ES-I3 (cell line): ENCODE measurements at regions not wholly inside any gene's neighbourhood (a gene's known extent, or its start where the extent isn't known, plus 50 kb on each side); places are given as distances from the start of the nearest gene placed in this dataset.

Source experiments
- H3K36me3 ChIP-seq: 2 replicates; pipeline ENCODE4 v1.6.1; 2013; ENCODE audit warnings: mild to moderate bottlenecking, low read length, control low read depth, moderate library complexity; ENCODE audit not compliant: insufficient read depth
- H3K4me1 ChIP-seq: 2 replicates; pipeline ENCODE4 v1.6.1; 2013; ENCODE audit warnings: mild to moderate bottlenecking, control low read depth, low read length; ENCODE audit not compliant: insufficient read depth
- H3K9ac ChIP-seq: 2 replicates; pipeline ENCODE4 v1.6.1; 2013; ENCODE audit warnings: low read depth, mild to moderate bottlenecking, low read length, moderate library complexity
- H3K9me3 ChIP-seq: 2 replicates; pipeline ENCODE4 v1.6.1; 2013; ENCODE audit warnings: mild to moderate bottlenecking, low read length, moderate library complexity; ENCODE audit not compliant: control insufficient read depth, insufficient read depth

DNA sequence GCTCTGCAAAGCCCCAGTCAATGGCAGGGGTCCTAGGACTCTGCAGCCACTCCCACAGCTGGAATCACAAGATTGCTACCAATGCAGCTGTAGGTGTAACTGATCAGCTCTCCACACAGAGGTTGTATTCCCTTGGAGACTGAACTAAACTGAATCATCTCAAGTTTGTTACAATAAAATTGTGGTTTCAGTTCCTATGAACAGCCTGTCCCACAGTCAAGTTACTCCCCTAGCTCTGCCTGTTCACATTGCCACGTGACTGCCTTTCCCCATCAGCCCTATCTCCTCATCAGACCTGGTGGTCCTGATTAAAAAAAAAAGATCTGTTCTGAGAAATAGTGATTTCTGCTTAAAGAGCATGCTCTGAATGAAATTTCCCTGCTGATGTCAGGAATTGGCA is 287.9 kb upstream of the NBEA start:
- Histone ChIP-seq H3K9me3 (no peaks in the 10 kb centered on the region), H3K36me3 (no peaks in the 10 kb centered on the region), H3K9ac (no peak overlapping the region), H3K4me1 (no peaks in the 10 kb centered on the region)

DNA sequence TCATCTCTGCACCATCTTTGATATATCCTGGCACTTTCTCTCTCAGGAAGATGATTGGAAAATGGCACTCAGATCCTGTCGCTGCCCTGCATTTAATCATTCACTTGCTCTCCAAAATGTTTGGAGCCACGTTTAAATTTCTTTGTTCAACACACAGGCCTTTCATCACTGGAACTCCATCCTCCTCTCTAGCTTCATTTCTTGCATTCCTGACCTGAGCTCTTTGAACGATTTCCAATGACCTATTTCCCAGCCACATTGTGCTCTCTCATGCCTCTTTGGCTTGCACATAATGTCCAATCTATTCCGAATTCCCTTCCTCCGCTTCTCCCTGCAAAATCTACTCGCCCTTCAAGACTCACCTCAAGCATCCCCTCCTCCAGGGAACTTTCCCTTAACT is 287.4 kb upstream of the NBEA start:
- no peaks in the 10 kb centered on the region for H3K9me3 ChIP-seq
- H3K4me1 ChIP-seq = no peaks in the 10 kb centered on the region
- no peak overlapping the region for H3K9ac ChIP-seq
- H3K36me3 ChIP-seq = no peaks in the 10 kb centered on the region

DNA sequence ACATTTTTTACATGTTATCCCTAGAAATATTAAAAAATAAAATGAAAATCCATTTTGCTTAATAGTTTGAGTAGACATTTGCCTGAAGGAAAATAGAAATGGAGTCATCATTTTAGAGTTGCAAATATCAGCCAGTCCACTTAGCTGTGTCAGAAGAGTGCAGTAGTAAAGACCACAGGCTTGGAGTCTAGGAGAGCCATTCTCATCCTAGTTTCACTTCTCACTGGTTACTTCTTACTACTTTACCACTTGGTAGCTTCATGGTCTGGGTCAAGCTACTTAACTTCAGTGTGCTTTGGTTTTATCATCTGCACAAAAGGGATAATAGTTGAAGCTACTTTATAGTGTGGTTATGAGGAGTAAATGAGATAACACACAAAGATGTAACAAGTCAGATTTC is 286.5 kb upstream of the NBEA start:
- H3K4me1 ChIP-seq = no peaks in the 10 kb centered on the region
- H3K9ac ChIP-seq = no peak overlapping the region
- H3K36me3 ChIP-seq = no peaks in the 10 kb centered on the region
- H3K9me3 ChIP-seq = no peaks in the 10 kb centered on the region

DNA sequence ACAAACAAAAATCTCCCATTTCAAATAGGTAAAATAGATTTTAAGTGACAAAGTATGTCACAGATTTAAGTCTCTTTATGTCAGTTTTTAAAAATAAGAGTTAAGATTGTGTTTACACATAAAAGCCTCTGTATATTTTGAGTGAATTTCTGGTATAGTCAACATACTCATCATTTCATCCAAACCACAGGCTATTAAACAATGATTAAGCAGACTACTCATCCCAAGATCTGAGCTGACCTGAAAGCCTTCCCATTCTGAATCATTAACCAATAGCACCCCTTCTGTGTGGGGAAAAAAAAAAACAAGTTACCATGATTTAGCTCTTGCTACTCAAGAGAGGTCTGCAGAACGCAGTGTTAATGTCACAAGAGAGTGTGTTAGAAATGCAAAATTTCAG is 284.4 kb upstream of the NBEA start:
- no peaks in the 10 kb centered on the region for H3K36me3 ChIP-seq
- H3K9me3 ChIP-seq = no peaks in the 10 kb centered on the region
- no peak overlapping the region for H3K9ac ChIP-seq
- H3K4me1 ChIP-seq = no peaks in the 10 kb centered on the region

DNA sequence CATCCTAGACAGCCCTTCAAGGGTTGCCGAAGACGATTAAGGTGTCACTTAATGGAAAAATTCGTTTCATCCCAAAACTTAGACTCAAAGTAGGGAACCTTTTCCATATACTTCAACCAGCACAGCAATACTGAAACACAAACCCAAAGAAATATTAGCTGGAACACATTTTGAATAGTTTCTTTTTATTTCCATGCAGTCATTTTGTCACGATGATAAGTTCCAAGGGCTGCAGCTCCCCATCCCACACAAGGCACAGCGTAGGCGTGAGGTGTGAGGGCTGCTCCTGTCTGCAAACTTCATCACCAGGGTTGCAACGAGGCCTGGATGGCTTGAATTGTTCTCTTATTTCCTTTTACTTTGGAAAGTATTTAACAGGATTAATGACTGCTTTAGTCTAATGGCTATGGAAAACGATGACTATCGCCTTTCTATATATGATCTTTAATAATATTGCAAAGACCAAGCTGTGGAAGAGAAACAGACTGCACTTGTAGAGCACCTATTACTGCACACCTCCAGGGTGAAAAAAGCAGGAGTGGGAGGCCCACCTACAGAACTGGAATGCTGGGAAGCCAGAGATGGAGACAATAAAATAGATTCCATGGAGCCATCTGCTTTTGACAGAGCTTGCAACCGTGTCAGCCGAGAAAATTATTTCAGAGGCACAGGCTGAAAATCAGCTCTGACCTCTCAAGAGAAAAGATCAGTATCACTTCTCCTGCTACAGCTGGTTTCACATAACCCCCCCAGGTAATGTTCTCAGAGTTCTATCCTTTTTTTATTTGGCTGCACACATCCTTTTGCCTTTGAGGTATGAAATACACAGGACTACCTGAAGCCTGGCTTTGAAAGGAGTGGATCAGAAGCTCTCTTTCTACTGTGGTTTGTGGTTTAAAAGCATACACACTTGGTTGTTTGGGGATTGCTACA is 274.5 kb upstream of the NBEA start:
- Histone ChIP-seq H3K9me3 (no peaks in the 10 kb centered on the region), H3K36me3 (no peaks in the 10 kb centered on the region), H3K9ac (no peak overlapping the region), H3K4me1 (0 out of 2 replicates have a peak, but pooled peaks cover 3% of the 10 kb centered on the region)

DNA sequence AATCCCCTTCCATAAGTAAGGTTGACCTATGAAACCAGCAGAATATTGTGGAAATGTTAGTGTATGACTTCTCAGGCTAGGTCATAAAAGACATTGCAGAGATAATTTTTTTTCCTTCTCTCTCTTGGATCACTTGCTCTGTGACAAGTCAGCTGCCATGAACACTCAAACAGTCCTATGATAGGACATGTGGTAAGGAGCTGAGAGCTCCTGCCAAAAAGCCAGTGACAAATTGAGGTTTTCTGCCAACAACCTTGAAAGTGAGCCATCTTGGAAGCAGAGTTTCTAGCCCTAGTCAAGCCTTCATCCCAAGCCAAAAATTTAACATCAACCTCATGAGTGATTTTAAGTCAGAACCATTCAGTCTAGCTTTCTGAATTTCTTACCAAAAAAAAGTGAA is 270.9 kb upstream of the NBEA start:
- no peaks in the 10 kb centered on the region for H3K9me3 ChIP-seq
- no peaks in the 10 kb centered on the region for H3K36me3 ChIP-seq
- H3K4me1 ChIP-seq = 0 out of 2 replicates have a peak, but pooled peaks cover 6% of the 10 kb centered on the region
- no peak overlapping the region for H3K9ac ChIP-seq

DNA sequence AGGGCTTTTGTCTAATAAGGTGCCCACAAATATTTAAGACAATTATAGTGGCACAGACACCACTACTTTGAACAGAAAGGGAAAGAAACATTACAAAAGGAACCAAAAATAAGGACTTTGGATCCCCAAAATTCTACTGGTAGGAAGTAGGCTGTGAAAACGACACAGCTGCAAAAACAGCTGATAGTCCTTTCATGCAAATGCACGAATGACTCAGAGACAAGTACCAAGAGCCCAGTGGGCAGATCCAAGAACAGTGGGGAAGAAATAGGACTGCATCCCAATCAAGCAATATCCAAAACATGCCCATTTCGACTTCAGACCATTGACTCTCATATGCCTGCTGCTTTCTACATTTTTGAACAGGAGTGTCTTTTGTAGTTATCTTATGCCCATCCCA is 269.4 kb upstream of the NBEA start:
- Histone ChIP-seq H3K36me3 (no peaks in the 10 kb centered on the region), H3K9me3 (no peaks in the 10 kb centered on the region), H3K9ac (no peak overlapping the region), H3K4me1 (0 out of 2 replicates have a peak, but pooled peaks cover 6% of the 10 kb centered on the region)

DNA sequence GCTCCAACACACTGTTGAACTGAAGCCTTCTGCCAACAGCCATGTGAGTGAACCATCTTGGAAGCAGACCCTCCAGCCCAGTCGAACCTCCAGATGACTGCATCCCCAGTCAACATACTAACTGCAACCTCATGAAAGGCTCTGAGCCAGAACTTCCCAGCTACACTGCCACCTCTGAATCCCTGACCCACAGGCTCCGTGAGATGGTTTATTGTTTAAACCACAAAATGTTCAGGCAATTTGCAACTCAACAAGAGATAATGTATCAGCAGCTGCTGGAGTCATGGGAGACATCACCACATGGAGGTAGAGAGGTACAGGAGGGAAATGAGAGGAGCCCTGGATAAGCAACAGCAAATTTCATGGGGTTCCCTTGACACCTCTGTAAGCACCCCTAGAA is 266.4 kb upstream of the NBEA start:
- H3K9ac ChIP-seq = no peak overlapping the region
- 0 out of 2 replicates have a peak, but pooled peaks cover 6% of the 10 kb centered on the region for H3K4me1 ChIP-seq
- H3K36me3 ChIP-seq = no peaks in the 10 kb centered on the region
- H3K9me3 ChIP-seq = no peaks in the 10 kb centered on the region

DNA sequence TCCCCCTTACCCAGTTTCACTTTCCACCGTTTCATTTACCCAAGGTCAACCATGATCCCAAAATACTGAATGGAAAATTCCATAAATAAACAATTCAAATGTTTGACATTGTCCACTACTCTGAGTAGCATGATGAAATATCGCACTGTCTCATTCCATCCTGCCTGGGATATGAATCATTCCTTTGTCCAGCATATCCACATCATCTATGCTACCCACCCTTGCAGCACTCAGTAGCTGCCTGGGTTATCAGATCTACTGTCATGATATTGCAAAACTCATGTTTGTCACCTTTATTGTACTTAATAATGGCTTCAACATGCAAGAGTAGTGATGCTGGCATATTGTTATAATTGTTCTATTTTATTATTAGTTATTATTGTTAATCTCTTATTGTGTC is 263.9 kb upstream of the NBEA start:
- H3K9ac ChIP-seq = no peak overlapping the region
- no peaks in the 10 kb centered on the region for H3K4me1 ChIP-seq
- H3K36me3 ChIP-seq = no peaks in the 10 kb centered on the region
- H3K9me3 ChIP-seq = no peaks in the 10 kb centered on the region

DNA sequence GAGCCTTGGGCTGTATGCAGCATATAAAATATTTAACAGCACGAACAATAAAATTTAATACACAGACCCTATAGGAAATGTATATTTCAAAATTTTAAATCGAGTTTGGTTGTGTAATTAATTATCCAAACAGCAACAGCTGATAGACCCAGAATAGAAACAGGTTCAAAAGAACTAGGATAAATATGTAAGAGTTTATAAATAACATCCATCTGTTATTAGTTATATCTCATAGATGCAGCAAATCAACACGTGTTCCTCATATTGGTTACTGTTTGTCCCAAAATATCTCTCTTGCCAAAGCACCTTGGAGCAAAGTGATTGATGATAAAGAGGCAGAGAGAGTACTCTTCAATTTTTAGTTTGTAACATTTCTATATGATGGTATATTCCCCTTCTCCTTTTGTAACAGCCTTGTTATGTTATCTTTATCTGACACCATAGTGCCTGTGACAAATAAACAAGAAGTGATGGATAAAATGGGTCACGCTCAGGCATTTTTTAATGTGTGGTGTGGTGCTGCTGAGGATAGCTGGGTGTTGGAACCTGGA is 260.6 kb upstream of the NBEA start:
- Histone ChIP-seq H3K9me3 (no peaks in the 10 kb centered on the region), H3K36me3 (no peaks in the 10 kb centered on the region)

DNA sequence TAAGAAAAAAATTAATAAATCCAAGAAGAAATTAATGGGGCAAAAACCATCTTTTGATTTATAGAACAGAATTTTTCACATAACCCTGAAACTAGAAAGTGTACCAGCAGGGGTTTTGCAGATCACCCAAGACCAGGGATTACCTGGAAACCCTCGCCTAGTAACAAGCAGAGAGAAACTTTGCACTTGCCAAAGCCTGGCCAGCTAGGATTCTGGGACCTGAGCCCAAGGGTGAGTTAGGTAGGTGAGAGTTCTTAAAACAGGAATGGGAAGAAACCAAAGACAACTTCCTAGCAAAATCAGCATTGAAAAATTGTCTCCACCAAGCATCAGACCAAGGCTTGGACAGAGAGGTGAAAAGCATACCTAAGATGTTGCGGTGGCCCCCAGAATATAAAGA is 247.0 kb upstream of the NBEA start:
- H3K36me3 ChIP-seq = no peaks in the 10 kb centered on the region
- no peaks in the 10 kb centered on the region for H3K4me1 ChIP-seq
- H3K9me3 ChIP-seq = no peaks in the 10 kb centered on the region
- no peak overlapping the region for H3K9ac ChIP-seq

More for the DNA sequence above, 260.6 kb upstream of the NBEA start:
- no peak overlapping the region for H3K9ac ChIP-seq
- no peaks in the 10 kb centered on the region for H3K4me1 ChIP-seq

DNA sequence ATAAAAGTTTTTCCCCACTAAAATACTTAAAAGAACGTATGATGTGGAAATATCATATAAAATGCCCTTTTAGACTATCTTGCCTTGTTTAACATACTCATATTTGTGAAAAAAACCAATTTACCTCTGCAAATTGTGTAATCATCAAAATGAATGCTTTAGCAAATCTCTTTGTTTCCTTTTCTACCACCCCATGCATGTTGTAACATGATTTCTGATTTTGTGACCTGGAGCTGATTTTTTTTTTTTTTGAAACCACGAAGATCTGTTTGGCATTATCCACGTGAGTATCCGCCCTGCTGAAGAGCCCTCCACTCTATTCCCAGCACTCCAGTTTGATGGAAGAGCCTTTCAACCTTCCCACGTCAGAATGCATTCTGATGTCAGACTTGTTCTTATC is 245.8 kb upstream of the NBEA start:
- H3K4me1 ChIP-seq = no peaks in the 10 kb centered on the region
- H3K9ac ChIP-seq = no peak overlapping the region
- H3K9me3 ChIP-seq = no peaks in the 10 kb centered on the region
- H3K36me3 ChIP-seq = no peaks in the 10 kb centered on the region

DNA sequence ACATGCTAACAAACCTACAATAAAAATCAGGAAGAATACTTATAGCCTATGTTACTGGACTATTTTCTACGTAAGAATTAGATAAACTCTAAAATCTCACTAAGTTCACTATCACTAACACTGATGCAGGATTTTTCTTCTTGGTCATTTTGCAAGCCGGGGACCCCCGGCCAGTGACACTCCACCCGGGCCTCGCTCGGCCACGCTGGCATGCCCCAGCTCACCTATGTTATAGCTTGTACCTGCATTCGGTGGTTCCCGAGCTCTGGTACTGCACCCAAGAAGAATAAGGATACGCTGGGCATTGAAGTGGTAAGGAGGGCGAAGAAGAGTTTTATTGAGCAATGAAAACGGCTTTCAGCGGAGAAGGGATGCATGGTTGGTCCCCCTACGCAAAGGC is 245.3 kb upstream of the NBEA start:
- H3K9me3 ChIP-seq = no peaks in the 10 kb centered on the region
- H3K9ac ChIP-seq = no peak overlapping the region
- H3K4me1 ChIP-seq = no peaks in the 10 kb centered on the region
- no peaks in the 10 kb centered on the region for H3K36me3 ChIP-seq

DNA sequence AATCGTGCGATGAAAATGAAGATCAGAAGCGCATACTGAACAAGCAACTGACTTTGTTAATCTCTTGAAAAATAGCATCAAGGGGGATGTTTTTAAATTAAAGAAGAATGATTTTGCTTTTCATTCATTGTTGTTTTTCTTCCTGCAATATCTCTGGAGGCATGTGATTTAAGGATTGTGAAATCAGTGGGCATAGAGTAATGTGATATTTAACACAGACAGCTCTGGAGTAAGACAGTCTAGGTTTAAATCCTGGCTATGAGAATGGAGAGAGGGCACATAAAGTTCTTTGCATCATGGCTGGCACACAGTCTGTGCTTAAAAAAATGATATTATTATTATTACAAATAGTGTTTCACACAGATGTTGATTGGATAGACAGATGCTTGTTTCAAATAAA is 243.1 kb upstream of the NBEA start:
- Histone ChIP-seq H3K9ac (no peak overlapping the region), H3K4me1 (no peaks in the 10 kb centered on the region), H3K9me3 (no peaks in the 10 kb centered on the region), H3K36me3 (no peaks in the 10 kb centered on the region)

DNA sequence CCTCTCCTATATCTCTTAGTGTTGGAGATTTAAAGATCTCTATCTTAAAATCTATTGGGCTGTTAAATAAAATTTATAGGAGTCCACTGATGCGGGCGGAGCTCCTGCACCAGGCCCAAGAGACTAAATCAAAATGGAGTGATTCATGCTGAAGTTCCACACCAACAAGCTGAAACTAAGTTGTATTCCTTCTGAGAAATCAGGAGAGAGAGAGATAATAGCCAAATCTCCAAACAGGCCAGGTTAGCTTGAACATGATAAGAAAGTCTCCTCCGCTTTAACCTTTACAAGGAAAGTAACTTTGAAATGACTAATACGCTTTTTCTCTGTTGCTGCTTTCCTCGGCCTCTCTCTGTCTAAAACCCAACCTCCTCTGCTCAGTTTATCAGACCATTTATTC is 241.9 kb upstream of the NBEA start:
- no peak overlapping the region for H3K9ac ChIP-seq
- no peaks in the 10 kb centered on the region for H3K4me1 ChIP-seq
- H3K9me3 ChIP-seq = no peaks in the 10 kb centered on the region
- no peaks in the 10 kb centered on the region for H3K36me3 ChIP-seq
